Right lobe of liver (tissue), 4 donors: ENCODE measurements at regions not wholly inside any gene's neighbourhood (a gene's known extent, or its start where the extent isn't known, plus 50 kb on each side); places are given as distances from the start of the nearest gene placed in this dataset.
"Not testable (repeated sequence)": the region's sequence is repeated elsewhere in the genome, so short reads cannot be mapped to it uniquely, and the experiment has no call there.

Source experiments
- POLR2A ChIP-seq: fragments of 450-650 bp; IDR thresholded peaks from one replicate; pipeline ENCODE4 v1.6.1; 2017; ENCODE audit warnings: antibody characterized with exemption, mild to moderate bottlenecking
- TF ChIP-seq, protein P1 (sequence below), 4 donors: fragments of 200-600 bp in 3 of 4; fragments of 450-650 bp in 1 of 4; IDR thresholded peaks; one replicate each; pipeline versions ENCODE4 v1.5.1 to v1.8.0; 2016 to 2022; ENCODE audit warnings: antibody characterized with exemption in 4 of 4, mild to moderate bottlenecking in 2 of 4
- donor health status: DM: no; HTN: no; CAD: no.
- donor health status: DM: no; HTN: no; CAD: no.
- donor health status: DM: no; HTN: yes; CAD: no.

- TF ChIP-seq, protein P1, sequence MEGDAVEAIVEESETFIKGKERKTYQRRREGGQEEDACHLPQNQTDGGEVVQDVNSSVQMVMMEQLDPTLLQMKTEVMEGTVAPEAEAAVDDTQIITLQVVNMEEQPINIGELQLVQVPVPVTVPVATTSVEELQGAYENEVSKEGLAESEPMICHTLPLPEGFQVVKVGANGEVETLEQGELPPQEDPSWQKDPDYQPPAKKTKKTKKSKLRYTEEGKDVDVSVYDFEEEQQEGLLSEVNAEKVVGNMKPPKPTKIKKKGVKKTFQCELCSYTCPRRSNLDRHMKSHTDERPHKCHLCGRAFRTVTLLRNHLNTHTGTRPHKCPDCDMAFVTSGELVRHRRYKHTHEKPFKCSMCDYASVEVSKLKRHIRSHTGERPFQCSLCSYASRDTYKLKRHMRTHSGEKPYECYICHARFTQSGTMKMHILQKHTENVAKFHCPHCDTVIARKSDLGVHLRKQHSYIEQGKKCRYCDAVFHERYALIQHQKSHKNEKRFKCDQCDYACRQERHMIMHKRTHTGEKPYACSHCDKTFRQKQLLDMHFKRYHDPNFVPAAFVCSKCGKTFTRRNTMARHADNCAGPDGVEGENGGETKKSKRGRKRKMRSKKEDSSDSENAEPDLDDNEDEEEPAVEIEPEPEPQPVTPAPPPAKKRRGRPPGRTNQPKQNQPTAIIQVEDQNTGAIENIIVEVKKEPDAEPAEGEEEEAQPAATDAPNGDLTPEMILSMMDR (IDR thresholded peaks at IDR 0.05): not testable (repeated sequence)
- not testable (repeated sequence) for TF ChIP-seq POLR2A
These were observed 59.1 kb downstream of the SRGAP2 start for GRCh38 chr1:206262424-206262823.
